Panc1 (cell line): ENCODE measurements at regions not wholly inside any gene's neighbourhood (a gene's known extent, or its start where the extent isn't known, plus 50 kb on each side); places are given as distances from the start of the nearest gene placed in this dataset.

Experiments
- ATAC-seq: fragments of 200-7000 bp; cut with Tn5 transposase; 2 replicates; pipeline ENCODE4 v1.9.1; 2020; ENCODE audit warnings: mild to moderate bottlenecking, moderate library complexity
- BruUV-seq: library from RNA; stranded (reverse); fragments of 400-500 nt; replicated peaks from 2 replicates; lab custom pipeline; 2021; lab: Mats Ljungman, UMichigan
- CTCF ChIA-PET: fragments of 300-600 bp; sonication (Branson Sonifier 250); formaldehyde crosslinking; loops from one replicate; lab custom pipeline; 2022; ENCODE audit warnings: antibody characterized with exemption; lab: Charles Lee
- POLR2A ChIA-PET: fragments of 300-600 bp; sonication (Branson Sonifier 250); formaldehyde crosslinking; loops from one replicate; lab custom pipeline; 2022; ENCODE audit warnings: antibody characterized with exemption; lab: Charles Lee
- DNase-seq: peaks from one replicate; pipeline ENCODE4 v3.0.0-alpha.2; 2010; ENCODE audit warnings: low read depth, low spot score
- H3K27ac ChIP-seq: 2 replicates; pipeline ENCODE4 v1.5.1; 2011; ENCODE audit warnings: mild to moderate bottlenecking, low read length, inconsistent platforms
- H3K27me3 ChIP-seq: fragments of 200-500 bp; sonication (Bioruptor generic); 2 replicates; pipeline ENCODE4 v1.6.0; 2014; ENCODE audit warnings: low read length, inconsistent platforms; ENCODE audit not compliant: control insufficient read depth, insufficient read depth
- H3K36me3 ChIP-seq: fragments of 200-500 bp; sonication (Bioruptor generic); 2 replicates; pipeline ENCODE4 v1.5.1; 2014; ENCODE audit warnings: inconsistent platforms, mild to moderate bottlenecking, low read length, moderate library complexity; ENCODE audit not compliant: control insufficient read depth, insufficient read depth
- H3K4me1 ChIP-seq: 2 replicates; pipeline ENCODE4 v1.5.1; 2011; ENCODE audit warnings: inconsistent platforms, mild to moderate bottlenecking, low read length, moderate library complexity; ENCODE audit not compliant: control insufficient read depth, insufficient read depth
- H3K4me3 ChIP-seq, 2 experiments: 2 replicates each; pipeline ENCODE4 v1.5.1; 2011 to 2012; ENCODE audit warnings: low read depth in 2 of 2, low read length in 2 of 2, mild to moderate bottlenecking in 2 of 2, inconsistent platforms in 1 of 2, moderate library complexity in 1 of 2
- H3K9me3 ChIP-seq: fragments of 200-500 bp; sonication (Bioruptor generic); 2 replicates; pipeline ENCODE4 v1.5.1; 2014; ENCODE audit warnings: low read depth, mild to moderate bottlenecking, inconsistent platforms, low read length, moderate library complexity; ENCODE audit not compliant: control insufficient read depth, insufficient read depth
- POLR2AphosphoS5 ChIP-seq: IDR thresholded peaks from 2 replicates; pipeline ENCODE4 v1.6.1; 2012; ENCODE audit warnings: mild to moderate bottlenecking, low read depth, low read length, moderate library complexity
- SIN3A ChIP-seq: IDR thresholded peaks from 2 replicates; pipeline ENCODE4 v1.6.1; 2012; ENCODE audit warnings: low read depth, mild to moderate bottlenecking, low read length, moderate library complexity, borderline replicate concordance; ENCODE audit not compliant: insufficient read depth
- TCF7L2 ChIP-seq: IDR thresholded peaks from 2 replicates; pipeline ENCODE4 v1.6.1; 2011; ENCODE audit warnings: mild to moderate bottlenecking, low read depth, low read length, inconsistent platforms
- in situ Hi-C: cut with HindIII; loops from 2 replicates; pipeline ENCODE4 v1.10.0; 2016; ENCODE audit warnings: low sequenced_read_pairs, low pct_unique_long_range_greater_than_20kb
- intact Hi-C: fragments of 100-400 bp; cut with micrococcal nuclease; formaldehyde crosslinking; loops from one replicate; pipeline ENCODE4 v1.10.0; 2022; ENCODE audit not compliant: unreplicated experiment
- TF ChIP-seq, protein P1 (sequence below), 2 experiments: IDR thresholded peaks; 2 replicates each; pipeline ENCODE4 v1.6.1; 2011 to 2012; ENCODE audit warnings: low read depth in 2 of 2, control low read depth in 1 of 2, low read length in 1 of 2, mild to moderate bottlenecking in 1 of 2, moderate library complexity in 1 of 2; ENCODE audit not compliant: insufficient read depth in 1 of 2
- TF ChIP-seq, protein P2 (sequence below): fragments of 450-650 bp; IDR thresholded peaks from 2 replicates; pipeline ENCODE4 v1.5.1; 2017; ENCODE audit warnings: mild to moderate bottlenecking

DNA sequence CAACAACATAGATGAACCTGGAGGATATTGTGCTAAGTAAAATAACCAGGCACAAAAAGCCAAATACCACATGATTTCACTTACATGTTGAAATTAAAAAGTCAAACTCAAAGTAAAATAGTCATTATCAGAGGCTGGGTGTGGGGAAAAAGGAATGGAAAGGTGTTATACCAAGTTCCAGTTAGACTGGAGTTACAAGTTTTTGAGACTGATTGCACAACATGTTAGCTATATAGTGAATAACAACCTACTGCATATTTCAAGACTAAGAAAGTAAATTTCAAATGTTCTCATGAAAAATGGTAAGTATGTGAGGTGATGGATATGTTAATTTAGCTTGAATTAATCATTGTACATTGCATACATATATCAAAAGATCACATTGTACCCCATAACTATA is 116.8 kb upstream of the HNMT start:
- no TSS peak for BruUV-seq
- intact Hi-C loops = no loop called here
- DNase-seq (no peak), ATAC-seq (no peak)
- Histone ChIP-seq H3K4me1 (no peaks in the 10 kb centered on the region), H3K27me3 (no peaks in the 10 kb centered on the region), H3K9me3 (no peaks in the 10 kb centered on the region), H3K27ac (no peak overlapping the region), H3K4me3 (no peak overlapping the region), H3K36me3 (no peaks in the 10 kb centered on the region)
- CTCF ChIA-PET = no interaction called here
- POLR2A ChIA-PET = no interaction called here
- in situ Hi-C loops = no loop called here
- TF ChIP-seq, protein P1, sequence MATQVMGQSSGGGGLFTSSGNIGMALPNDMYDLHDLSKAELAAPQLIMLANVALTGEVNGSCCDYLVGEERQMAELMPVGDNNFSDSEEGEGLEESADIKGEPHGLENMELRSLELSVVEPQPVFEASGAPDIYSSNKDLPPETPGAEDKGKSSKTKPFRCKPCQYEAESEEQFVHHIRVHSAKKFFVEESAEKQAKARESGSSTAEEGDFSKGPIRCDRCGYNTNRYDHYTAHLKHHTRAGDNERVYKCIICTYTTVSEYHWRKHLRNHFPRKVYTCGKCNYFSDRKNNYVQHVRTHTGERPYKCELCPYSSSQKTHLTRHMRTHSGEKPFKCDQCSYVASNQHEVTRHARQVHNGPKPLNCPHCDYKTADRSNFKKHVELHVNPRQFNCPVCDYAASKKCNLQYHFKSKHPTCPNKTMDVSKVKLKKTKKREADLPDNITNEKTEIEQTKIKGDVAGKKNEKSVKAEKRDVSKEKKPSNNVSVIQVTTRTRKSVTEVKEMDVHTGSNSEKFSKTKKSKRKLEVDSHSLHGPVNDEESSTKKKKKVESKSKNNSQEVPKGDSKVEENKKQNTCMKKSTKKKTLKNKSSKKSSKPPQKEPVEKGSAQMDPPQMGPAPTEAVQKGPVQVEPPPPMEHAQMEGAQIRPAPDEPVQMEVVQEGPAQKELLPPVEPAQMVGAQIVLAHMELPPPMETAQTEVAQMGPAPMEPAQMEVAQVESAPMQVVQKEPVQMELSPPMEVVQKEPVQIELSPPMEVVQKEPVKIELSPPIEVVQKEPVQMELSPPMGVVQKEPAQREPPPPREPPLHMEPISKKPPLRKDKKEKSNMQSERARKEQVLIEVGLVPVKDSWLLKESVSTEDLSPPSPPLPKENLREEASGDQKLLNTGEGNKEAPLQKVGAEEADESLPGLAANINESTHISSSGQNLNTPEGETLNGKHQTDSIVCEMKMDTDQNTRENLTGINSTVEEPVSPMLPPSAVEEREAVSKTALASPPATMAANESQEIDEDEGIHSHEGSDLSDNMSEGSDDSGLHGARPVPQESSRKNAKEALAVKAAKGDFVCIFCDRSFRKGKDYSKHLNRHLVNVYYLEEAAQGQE (IDR thresholded peaks at IDR 0.05; ENCODE audit: insufficient read depth in 1 of 2, low read depth in 2 of 2, low read length in 1 of 2) = no peak
- TF ChIP-seq SIN3A (no peak), POLR2AphosphoS5 (no peak), TCF7L2 (no peak)
- TF ChIP-seq, protein P2, sequence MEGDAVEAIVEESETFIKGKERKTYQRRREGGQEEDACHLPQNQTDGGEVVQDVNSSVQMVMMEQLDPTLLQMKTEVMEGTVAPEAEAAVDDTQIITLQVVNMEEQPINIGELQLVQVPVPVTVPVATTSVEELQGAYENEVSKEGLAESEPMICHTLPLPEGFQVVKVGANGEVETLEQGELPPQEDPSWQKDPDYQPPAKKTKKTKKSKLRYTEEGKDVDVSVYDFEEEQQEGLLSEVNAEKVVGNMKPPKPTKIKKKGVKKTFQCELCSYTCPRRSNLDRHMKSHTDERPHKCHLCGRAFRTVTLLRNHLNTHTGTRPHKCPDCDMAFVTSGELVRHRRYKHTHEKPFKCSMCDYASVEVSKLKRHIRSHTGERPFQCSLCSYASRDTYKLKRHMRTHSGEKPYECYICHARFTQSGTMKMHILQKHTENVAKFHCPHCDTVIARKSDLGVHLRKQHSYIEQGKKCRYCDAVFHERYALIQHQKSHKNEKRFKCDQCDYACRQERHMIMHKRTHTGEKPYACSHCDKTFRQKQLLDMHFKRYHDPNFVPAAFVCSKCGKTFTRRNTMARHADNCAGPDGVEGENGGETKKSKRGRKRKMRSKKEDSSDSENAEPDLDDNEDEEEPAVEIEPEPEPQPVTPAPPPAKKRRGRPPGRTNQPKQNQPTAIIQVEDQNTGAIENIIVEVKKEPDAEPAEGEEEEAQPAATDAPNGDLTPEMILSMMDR = no peak

DNA sequence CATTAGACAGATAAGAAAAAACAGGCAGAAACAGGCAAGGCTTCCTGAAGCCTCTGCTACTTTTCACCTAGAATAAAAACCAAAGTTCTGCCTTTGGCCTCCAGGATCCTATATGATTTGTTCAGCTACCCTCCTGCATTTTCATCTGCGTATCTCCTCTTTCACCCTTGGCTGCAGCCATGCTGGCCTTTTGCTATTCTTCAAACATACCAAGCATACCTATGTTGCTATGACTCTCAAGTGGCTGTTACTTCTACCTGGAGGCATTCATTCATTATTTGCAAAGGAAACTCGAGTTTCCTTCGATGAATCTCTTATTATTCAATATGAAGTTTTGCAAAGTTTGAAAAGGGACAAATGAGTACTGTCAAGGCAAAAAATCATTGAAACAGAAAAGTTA is 106.4 kb upstream of the HNMT start:
- in situ Hi-C loops (no loop called here), intact Hi-C loops (no loop called here)
- H3K27ac ChIP-seq = no peak overlapping the region
- CTCF ChIA-PET = no interaction called here
- no peaks in the 10 kb centered on the region for H3K4me1 ChIP-seq
- no peak for TF ChIP-seq POLR2AphosphoS5
- no peak for TF ChIP-seq TCF7L2
- TF ChIP-seq, protein P1 (IDR thresholded peaks at IDR 0.05; ENCODE audit: insufficient read depth in 1 of 2, low read depth in 2 of 2, low read length in 1 of 2) = no peak
- TF ChIP-seq, protein P2 = no peak
- no peak for TF ChIP-seq SIN3A
- no peak for DNase-seq
- H3K4me3 ChIP-seq = no peak overlapping the region
- ATAC-seq = no peak
- H3K27me3 ChIP-seq = no peaks in the 10 kb centered on the region
- BruUV-seq = no TSS peak
- H3K36me3 ChIP-seq = no peaks in the 10 kb centered on the region
- H3K9me3 ChIP-seq = no peaks in the 10 kb centered on the region
- POLR2A ChIA-PET = no interaction called here
